HL-60 (cell line): ENCODE measurements at regions not wholly inside any gene's neighbourhood (a gene's known extent, or its start where the extent isn't known, plus 50 kb on each side); places are given as distances from the start of the nearest gene placed in this dataset.

Source experiments
- POLR2AphosphoS5 ChIP-seq: IDR thresholded peaks from 2 replicates; pipeline ENCODE4 v1.6.1; 2012; ENCODE audit warnings: low read depth
- TF ChIP-seq, protein P1 (sequence below): IDR thresholded peaks from one replicate; pipeline ENCODE4 v1.5.1; 2011; ENCODE audit warnings: low read length, control low read depth, inconsistent platforms; ENCODE audit not compliant: insufficient read depth

DNA sequence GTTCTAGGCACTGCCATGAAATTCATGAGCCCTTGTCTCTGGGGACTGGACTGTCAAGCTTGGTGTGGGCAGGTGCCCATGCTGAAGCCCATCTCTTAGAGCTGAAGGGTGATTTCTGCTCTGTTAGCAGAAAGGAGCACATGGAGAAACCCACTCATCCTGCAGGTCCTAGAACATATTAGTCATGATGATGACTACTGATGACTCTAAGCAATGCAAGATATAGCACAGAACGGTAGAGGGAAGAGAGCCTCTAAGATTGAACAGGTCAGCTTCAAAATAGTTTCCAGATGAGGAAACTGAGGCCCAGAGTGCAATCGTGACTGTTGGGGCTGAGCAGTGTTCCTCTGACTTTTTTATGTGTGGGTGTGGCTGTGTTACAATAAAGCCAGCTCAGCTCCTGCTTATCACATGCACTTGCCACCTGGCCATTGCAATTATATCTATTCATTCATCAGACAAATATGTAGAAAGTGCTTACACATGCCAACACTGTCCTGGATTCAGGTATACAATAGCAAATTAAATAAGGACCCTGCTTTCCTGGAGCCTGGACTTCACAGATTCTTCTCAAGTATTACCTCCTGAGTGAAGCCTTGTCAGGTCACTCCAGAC lies 140.2 kb upstream of the BRINP1 start:
- TF ChIP-seq, protein P1, sequence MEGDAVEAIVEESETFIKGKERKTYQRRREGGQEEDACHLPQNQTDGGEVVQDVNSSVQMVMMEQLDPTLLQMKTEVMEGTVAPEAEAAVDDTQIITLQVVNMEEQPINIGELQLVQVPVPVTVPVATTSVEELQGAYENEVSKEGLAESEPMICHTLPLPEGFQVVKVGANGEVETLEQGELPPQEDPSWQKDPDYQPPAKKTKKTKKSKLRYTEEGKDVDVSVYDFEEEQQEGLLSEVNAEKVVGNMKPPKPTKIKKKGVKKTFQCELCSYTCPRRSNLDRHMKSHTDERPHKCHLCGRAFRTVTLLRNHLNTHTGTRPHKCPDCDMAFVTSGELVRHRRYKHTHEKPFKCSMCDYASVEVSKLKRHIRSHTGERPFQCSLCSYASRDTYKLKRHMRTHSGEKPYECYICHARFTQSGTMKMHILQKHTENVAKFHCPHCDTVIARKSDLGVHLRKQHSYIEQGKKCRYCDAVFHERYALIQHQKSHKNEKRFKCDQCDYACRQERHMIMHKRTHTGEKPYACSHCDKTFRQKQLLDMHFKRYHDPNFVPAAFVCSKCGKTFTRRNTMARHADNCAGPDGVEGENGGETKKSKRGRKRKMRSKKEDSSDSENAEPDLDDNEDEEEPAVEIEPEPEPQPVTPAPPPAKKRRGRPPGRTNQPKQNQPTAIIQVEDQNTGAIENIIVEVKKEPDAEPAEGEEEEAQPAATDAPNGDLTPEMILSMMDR, result no peak
- no peak for TF ChIP-seq POLR2AphosphoS5
